Erythroblast (primary cell): ENCODE measurements at regions not wholly inside any gene's neighbourhood (a gene's known extent, or its start where the extent isn't known, plus 50 kb on each side); places are given as distances from the start of the nearest gene placed in this dataset.

Source experiments
- GATA1 ChIP-seq: IDR thresholded peaks from 2 replicates; pipeline ENCODE4 v1.6.1; 2011; ENCODE audit warnings: low read depth, mild to moderate bottlenecking, control low read depth, low read length, moderate library complexity
- POLR2A ChIP-seq: IDR thresholded peaks from 2 replicates; pipeline ENCODE4 v1.6.1; 2011; ENCODE audit warnings: mild to moderate bottlenecking, low read length

- TF ChIP-seq POLR2A (no peak), GATA1 (no peak)
Measured at GRCh38 chr3:193928354-193929209, 207.4 kb upstream of the HES1 start.
